Esophagus muscularis mucosa (tissue), 4 donors: ENCODE measurements at regions not wholly inside any gene's neighbourhood (a gene's known extent, or its start where the extent isn't known, plus 50 kb on each side); places are given as distances from the start of the nearest gene placed in this dataset.

Experiments used
- EP300 ChIP-seq: sonication (generic); formaldehyde crosslinking; IDR thresholded peaks from one replicate; pipeline ENCODE4 v1.6.1; 2017; ENCODE audit warnings: antibody characterized with exemption
- POLR2A ChIP-seq: fragments of 450-650 bp; IDR thresholded peaks from one replicate; pipeline ENCODE4 v1.6.1; 2017; ENCODE audit warnings: antibody characterized with exemption, moderate library complexity, mild to moderate bottlenecking, low read depth
- POLR2AphosphoS5 ChIP-seq, 2 donors: sonication (generic); formaldehyde crosslinking; IDR thresholded peaks; one replicate each; pipeline ENCODE4 v1.6.1; 2017; ENCODE audit warnings: antibody characterized with exemption in 2 of 2
- TF ChIP-seq, protein P1 (sequence below), 3 experiments: fragments of 200-600 bp in 2 of 3; fragments of 450-650 bp in 1 of 3; sonication (generic) in 2 of 3; IDR thresholded peaks; one replicate each; pipeline ENCODE4 v1.5.1; 2017 to 2019; ENCODE audit warnings: antibody characterized with exemption in 3 of 3, mild to moderate bottlenecking in 2 of 3, moderate library complexity in 1 of 3

DNA sequence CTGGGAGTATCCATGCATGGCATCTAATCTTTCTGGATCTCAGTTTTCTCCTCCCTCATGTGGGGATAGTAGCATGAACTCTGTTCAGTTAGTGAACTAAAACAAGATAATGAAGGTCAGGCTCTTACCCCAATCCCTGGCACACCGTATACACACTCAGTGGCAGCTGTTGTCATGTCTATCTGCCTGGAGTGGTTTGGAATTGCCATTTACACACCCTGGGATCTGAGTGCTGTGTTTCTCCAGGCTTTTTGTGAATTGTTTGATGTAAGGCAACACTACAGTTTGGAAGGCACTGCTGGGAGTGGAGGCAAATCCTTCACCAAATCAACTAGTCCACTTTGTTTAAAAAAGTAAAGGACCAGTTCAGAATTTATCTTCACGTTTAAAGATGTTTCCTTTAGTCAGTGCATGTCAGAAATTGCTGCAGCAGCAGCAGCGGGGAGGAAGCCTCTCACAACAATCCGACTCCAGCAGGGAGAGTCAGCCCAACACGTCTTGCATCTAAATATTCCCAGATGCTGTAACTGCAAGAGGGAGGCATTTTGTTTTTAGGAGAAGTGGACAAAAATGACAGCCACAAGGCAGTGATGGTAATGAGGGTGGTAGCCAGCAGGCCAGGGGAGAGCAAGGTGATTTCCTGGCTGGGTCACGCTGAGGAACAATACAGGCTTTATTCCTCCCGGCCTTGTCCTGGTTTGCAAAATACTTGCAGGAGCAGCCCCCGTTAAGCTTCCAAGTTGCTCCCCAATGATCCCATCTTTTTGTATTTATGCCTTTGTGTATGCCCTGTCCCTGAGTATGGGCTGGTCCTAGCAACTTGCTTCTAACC, 128.5 kb upstream of the LRIG1 start:
- TF ChIP-seq, protein P1, sequence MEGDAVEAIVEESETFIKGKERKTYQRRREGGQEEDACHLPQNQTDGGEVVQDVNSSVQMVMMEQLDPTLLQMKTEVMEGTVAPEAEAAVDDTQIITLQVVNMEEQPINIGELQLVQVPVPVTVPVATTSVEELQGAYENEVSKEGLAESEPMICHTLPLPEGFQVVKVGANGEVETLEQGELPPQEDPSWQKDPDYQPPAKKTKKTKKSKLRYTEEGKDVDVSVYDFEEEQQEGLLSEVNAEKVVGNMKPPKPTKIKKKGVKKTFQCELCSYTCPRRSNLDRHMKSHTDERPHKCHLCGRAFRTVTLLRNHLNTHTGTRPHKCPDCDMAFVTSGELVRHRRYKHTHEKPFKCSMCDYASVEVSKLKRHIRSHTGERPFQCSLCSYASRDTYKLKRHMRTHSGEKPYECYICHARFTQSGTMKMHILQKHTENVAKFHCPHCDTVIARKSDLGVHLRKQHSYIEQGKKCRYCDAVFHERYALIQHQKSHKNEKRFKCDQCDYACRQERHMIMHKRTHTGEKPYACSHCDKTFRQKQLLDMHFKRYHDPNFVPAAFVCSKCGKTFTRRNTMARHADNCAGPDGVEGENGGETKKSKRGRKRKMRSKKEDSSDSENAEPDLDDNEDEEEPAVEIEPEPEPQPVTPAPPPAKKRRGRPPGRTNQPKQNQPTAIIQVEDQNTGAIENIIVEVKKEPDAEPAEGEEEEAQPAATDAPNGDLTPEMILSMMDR (IDR thresholded peaks at IDR 0.05), result no peak
- TF ChIP-seq POLR2A (no peak), EP300 (no peak), POLR2AphosphoS5 (IDR thresholded peaks at IDR 0.05) (no peak)
